Thyroid gland (tissue), 4 donors: ENCODE measurements at regions not wholly inside any gene's neighbourhood (a gene's known extent, or its start where the extent isn't known, plus 50 kb on each side); places are given as distances from the start of the nearest gene placed in this dataset.

Experiments
- POLR2A ChIP-seq, 2 donors: fragments of 450-650 bp; IDR thresholded peaks; one replicate each; pipeline ENCODE4 v1.6.1; 2017; ENCODE audit warnings: antibody characterized with exemption in 2 of 2, mild to moderate bottlenecking in 2 of 2, moderate library complexity in 1 of 2
- TF ChIP-seq, protein P1 (sequence below), 6 experiments: fragments of 200-600 bp in 3 of 6; fragments of 450-650 bp in 3 of 6; sonication (generic) in 3 of 6; IDR thresholded peaks; one replicate each; pipeline ENCODE4 v1.5.1; 2016 to 2019; ENCODE audit warnings: antibody characterized with exemption in 6 of 6, mild to moderate bottlenecking in 2 of 6, inconsistent platforms in 1 of 6, moderate library complexity in 1 of 6

DNA sequence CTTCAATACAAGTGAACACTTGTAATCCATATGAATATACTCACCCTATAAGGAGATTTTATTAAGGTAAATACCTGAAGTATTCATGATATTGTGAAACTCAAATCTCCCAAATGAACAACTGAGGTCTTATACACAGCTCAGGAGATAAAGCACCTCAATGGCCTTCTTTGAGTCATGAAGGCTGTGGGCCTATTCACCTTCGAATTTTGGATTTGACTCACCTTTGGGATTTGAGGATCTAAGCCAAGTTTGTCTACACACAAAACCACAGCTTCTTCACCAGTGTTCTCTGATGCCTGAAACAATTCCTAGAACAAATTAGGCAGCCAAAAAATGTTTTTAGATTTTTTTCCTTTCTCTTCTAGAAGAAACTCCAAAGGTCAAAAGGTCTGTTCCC is 194.1 kb downstream of the NUAK1 start:
- TF ChIP-seq, protein P1, sequence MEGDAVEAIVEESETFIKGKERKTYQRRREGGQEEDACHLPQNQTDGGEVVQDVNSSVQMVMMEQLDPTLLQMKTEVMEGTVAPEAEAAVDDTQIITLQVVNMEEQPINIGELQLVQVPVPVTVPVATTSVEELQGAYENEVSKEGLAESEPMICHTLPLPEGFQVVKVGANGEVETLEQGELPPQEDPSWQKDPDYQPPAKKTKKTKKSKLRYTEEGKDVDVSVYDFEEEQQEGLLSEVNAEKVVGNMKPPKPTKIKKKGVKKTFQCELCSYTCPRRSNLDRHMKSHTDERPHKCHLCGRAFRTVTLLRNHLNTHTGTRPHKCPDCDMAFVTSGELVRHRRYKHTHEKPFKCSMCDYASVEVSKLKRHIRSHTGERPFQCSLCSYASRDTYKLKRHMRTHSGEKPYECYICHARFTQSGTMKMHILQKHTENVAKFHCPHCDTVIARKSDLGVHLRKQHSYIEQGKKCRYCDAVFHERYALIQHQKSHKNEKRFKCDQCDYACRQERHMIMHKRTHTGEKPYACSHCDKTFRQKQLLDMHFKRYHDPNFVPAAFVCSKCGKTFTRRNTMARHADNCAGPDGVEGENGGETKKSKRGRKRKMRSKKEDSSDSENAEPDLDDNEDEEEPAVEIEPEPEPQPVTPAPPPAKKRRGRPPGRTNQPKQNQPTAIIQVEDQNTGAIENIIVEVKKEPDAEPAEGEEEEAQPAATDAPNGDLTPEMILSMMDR (IDR thresholded peaks at IDR 0.05), result no peak
- TF ChIP-seq POLR2A (IDR thresholded peaks at IDR 0.05), result no peak
